ENCODE measurements at regions not wholly inside any gene's neighbourhood (a gene's known extent, or its start where the extent isn't known, plus 50 kb on each side); places are given as distances from the start of the nearest gene placed in this dataset.

DNA sequence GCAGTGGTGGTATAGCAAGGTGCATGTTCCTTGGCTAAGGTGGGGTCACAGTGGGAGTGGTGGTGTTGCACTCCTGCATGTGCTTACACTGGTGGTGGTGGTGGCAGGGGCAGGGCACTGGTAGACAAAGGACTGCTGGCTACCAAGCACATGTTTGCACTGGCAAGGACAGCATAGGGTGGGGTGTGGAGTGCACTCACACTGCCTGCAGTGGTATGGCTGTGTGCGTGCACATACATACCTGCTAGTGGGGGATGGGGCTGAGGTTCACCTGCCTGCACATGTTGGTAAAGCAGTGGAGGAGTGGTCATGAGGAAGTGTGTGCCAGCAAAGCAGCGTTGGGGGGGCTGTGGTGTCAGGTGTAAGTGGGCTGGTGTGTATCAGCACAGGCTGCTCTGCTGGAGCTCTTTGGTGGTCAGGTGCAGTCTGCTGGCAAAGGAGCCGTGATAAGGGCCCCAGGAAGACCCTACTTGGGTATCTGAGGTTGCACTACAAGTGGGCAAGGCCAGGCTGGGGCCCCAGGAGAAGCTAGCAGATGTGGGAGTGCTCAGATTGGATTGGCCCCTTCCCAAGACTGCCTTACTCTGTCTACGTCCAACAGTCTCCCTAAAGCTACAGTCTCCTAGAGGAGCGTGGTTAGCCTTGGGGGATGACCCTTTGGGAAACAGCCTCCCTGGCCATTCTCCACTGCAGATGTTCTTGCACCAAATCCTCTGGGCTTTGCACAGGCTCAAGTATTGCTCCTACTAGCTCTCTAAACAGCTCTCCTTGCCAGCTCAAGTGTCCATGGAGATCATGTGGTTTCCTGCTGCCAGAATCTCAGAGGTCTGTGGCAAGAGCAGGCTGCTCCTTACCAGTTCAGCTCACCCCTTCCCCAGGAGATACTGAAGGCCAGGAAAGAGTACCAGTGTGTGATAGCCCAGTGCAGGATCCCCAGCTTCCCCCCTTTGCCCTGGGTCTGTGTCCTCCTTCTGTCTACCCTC, 486.3 kb upstream of the PABPC4L start:
- Histone ChIP-seq H3K36me3 (ENCODE audit: low read depth, low read length) (no peaks in the 10 kb centered on the region), H3K79me2 (ENCODE audit: low read length) (no peaks in the 10 kb centered on the region), H3K9me3 (ENCODE audit: low read length) (no peaks in the 10 kb centered on the region), H3F3A (ENCODE audit: low read length, unreplicated experiment) (no peaks in the 10 kb centered on the region), H3K9ac (ENCODE audit: low read length) (no peak overlapping the region), H3K9me2 (replicated peaks; ENCODE audit: low read length) (no peaks in the 10 kb centered on the region), H3K27ac (ENCODE audit: low read length) (no peak overlapping the region), H3K4me3 (ENCODE audit: low read length) (no peak overlapping the region), H3K4me2 (ENCODE audit: low read length) (no peak overlapping the region), H2AFZ (ENCODE audit: low read length) (no peak overlapping the region), H3K4me1 (ENCODE audit: insufficient read depth, low read length) (no peaks in the 10 kb centered on the region), H3K27me3 (ENCODE audit: low read length) (no peaks in the 10 kb centered on the region), H4K20me1 (ENCODE audit: low read length) (no peaks in the 10 kb centered on the region)
- no peak for ATAC-seq
- no peak for DNase-seq
- CTCF ChIA-PET = no interaction called here
- BruUV-seq (replicated peaks) = no TSS peak
- POLR2A ChIA-PET (ENCODE audit: unreplicated experiment) = no interaction called here
- intact Hi-C loops (cut with micrococcal nuclease) = no loop called here
- TF ChIP-seq EZH2 (IDR thresholded peaks at IDR 0.05; ENCODE audit: low read length, unreplicated experiment) (no peak), EZH2phosphoT487 (IDR thresholded peaks at IDR 0.05; ENCODE audit: borderline replicate concordance, low read length) (no peak)
- TF ChIP-seq, protein P1, sequence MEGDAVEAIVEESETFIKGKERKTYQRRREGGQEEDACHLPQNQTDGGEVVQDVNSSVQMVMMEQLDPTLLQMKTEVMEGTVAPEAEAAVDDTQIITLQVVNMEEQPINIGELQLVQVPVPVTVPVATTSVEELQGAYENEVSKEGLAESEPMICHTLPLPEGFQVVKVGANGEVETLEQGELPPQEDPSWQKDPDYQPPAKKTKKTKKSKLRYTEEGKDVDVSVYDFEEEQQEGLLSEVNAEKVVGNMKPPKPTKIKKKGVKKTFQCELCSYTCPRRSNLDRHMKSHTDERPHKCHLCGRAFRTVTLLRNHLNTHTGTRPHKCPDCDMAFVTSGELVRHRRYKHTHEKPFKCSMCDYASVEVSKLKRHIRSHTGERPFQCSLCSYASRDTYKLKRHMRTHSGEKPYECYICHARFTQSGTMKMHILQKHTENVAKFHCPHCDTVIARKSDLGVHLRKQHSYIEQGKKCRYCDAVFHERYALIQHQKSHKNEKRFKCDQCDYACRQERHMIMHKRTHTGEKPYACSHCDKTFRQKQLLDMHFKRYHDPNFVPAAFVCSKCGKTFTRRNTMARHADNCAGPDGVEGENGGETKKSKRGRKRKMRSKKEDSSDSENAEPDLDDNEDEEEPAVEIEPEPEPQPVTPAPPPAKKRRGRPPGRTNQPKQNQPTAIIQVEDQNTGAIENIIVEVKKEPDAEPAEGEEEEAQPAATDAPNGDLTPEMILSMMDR (conservative IDR thresholded peaks at IDR 0.05; ENCODE audit: low read depth, low read length) = no peak

DNA sequence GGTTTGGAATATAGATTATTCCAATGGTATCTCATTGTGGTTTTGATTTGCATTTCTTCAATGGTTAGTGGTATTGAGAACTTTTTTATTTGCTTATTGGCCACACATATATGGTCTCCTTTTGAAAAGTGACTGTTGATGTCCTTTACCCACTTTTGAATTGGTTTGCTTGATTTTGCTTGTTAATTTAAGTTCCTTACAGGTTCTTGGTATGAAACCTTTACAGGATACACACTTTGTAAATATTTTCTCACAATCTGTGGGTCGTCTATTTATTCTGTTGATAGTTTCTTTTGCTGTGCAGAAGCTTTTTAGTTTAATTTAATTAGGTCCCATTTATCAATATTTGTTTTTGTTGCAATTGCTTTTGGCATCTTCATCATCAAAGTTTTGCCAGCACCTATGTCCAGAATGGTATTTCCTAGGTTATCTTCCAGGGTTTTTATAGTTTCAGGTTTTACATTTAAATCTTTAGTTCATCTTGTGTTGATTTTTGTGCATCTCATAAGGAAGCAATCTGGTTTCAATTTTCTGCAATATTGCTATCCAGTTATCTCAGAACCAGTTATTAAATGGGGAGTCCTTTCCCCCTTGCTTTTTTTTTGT, 475.7 kb upstream of the PABPC4L start:
- ATAC-seq (no peak), DNase-seq (no peak)
- Histone ChIP-seq H3K79me2 (ENCODE audit: low read length) (no peaks in the 10 kb centered on the region), H3K9me3 (ENCODE audit: low read length) (no peaks in the 10 kb centered on the region), H3K36me3 (ENCODE audit: low read depth, low read length) (no peaks in the 10 kb centered on the region), H3K4me2 (ENCODE audit: low read length) (no peak overlapping the region), H3K9ac (ENCODE audit: low read length) (no peak overlapping the region), H3K27ac (ENCODE audit: low read length) (no peak overlapping the region), H3K4me1 (ENCODE audit: insufficient read depth, low read length) (no peaks in the 10 kb centered on the region), H4K20me1 (ENCODE audit: low read length) (no peaks in the 10 kb centered on the region), H2AFZ (ENCODE audit: low read length) (no peak overlapping the region), H3K27me3 (ENCODE audit: low read length) (no peaks in the 10 kb centered on the region), H3K9me2 (replicated peaks; ENCODE audit: low read length) (no peaks in the 10 kb centered on the region), H3K4me3 (ENCODE audit: low read length) (no peak overlapping the region), H3F3A (ENCODE audit: low read length, unreplicated experiment) (no peaks in the 10 kb centered on the region)
- TF ChIP-seq EZH2 (IDR thresholded peaks at IDR 0.05; ENCODE audit: low read length, unreplicated experiment) (no peak), EZH2phosphoT487 (IDR thresholded peaks at IDR 0.05; ENCODE audit: borderline replicate concordance, low read length) (no peak)
- TF ChIP-seq, protein P1 (conservative IDR thresholded peaks at IDR 0.05; ENCODE audit: low read depth, low read length) = no peak
- intact Hi-C loops (cut with micrococcal nuclease) = no loop called here
- ChIA-PET CTCF (no interaction called here), POLR2A (ENCODE audit: unreplicated experiment) (no interaction called here)
- BruUV-seq (replicated peaks) = no TSS peak

DNA sequence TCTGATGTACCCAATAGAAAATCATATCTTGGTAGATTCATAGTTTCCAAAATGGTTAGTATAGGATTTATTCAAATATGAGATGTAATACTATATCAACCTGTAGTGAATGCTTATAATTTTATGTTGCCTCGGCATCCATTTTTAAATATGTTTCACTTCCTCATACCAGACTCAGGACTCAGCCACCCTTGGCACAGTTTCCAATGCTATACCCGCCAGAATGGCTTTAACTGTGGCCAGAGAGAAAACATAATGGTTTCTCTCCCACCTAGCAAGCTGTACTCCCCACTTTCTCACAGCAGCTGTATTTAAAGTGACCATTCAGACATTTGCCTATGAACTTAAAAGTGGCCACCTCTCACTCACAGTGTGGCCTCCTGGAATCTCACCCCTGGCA, 466.6 kb upstream of the PABPC4L start:
- ChIA-PET POLR2A (ENCODE audit: unreplicated experiment) (no interaction called here), CTCF (no interaction called here)
- no peaks in the 10 kb centered on the region for H3K79me2 ChIP-seq (ENCODE audit: low read length)
- peak overlapping the region; percentile 80 for H2AFZ ChIP-seq (ENCODE audit: low read length)
- H4K20me1 ChIP-seq (ENCODE audit: low read length) = no peaks in the 10 kb centered on the region
- H3K36me3 ChIP-seq (ENCODE audit: low read depth, low read length) = no peaks in the 10 kb centered on the region
- H3K9ac ChIP-seq (ENCODE audit: low read length) = no peak overlapping the region
- H3K4me2 ChIP-seq (ENCODE audit: low read length) = peak overlapping the region; percentile 33
- no TSS peak for BruUV-seq (replicated peaks)
- 0 out of 2 replicates have a peak overlapping the region, but pooled peaks have one; percentile 2 for H3K4me3 ChIP-seq (ENCODE audit: low read length)
- H3K4me1 ChIP-seq (ENCODE audit: insufficient read depth, low read length) = peaks cover 10% of the 10 kb centered on the region; the same call in 1 of the 2 replicates
- no peaks in the 10 kb centered on the region for H3K9me2 ChIP-seq (replicated peaks; ENCODE audit: low read length)
- no peaks in the 10 kb centered on the region for H3F3A ChIP-seq (ENCODE audit: low read length, unreplicated experiment)
- intact Hi-C loops (cut with micrococcal nuclease) = no loop called here
- ATAC-seq = peak; percentile 40
- no peaks in the 10 kb centered on the region for H3K9me3 ChIP-seq (ENCODE audit: low read length)
- peak; percentile 48 for DNase-seq
- H3K27me3 ChIP-seq (ENCODE audit: low read length) = no peaks in the 10 kb centered on the region
- H3K27ac ChIP-seq (ENCODE audit: low read length) = no peak overlapping the region
- TF ChIP-seq EZH2 (IDR thresholded peaks at IDR 0.05; ENCODE audit: low read length, unreplicated experiment) = no peak
- TF ChIP-seq, protein P1 (conservative IDR thresholded peaks at IDR 0.05; ENCODE audit: low read depth, low read length) = no peak
- no peak for TF ChIP-seq EZH2phosphoT487 (IDR thresholded peaks at IDR 0.05; ENCODE audit: borderline replicate concordance, low read length)

Data from PC-3 (cell line).